NCI-H1930 (cell line): ENCODE measurements at regions not wholly inside any gene's neighbourhood (a gene's known extent, or its start where the extent isn't known, plus 50 kb on each side); places are given as distances from the start of the nearest gene placed in this dataset.
"Not testable (repeated sequence)": the region's sequence is repeated elsewhere in the genome, so short reads cannot be mapped to it uniquely, and the experiment has no call there.

ENCODE experiments used
- DNase-seq, 2 experiments: peaks; one replicate each; lab custom pipeline; 2025; lab: John Stamatoyannopoulos, UW

DNA sequence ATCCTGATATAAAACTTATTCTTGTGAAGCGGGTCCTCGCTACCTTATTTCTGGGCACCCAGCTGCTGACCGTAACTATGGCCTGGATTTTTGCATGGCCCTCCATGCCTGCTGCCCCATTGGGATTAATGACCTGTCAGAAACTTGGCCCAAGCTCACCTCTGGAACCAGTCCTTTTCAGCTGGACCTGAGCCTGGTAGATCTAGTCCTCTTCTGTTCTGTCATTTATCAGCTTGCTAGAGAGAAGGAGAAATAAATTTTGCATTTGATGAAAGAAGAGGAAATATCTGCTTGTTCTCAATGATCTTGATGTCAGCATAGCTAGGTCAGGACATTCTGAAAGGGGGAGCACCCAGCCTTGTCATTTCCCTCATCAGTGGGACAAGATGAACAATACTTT is 387.8 kb upstream of the LARGE1 start:
- DNase-seq: no peak

DNA sequence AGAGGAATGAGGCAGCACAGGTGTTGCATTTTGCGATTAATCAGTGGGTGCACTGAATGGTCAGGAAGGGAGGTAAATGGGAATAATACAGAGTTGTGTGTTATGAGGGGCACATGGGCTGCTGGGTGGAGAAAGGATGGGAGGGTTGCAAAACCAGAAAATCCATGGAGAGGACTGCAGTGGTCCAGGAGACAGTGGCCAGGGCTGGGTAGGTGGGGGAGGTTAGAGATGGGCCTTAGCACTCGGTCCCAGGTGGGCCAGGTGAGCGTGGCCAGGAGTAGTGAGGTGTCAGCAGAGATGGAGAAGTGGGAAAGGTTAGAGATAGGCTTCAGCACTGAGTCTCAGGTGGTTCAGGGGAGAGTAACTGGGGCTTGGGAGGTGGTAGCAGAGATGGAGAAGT is 399.1 kb upstream of the LARGE1 start:
- DNase-seq: no peak

DNA sequence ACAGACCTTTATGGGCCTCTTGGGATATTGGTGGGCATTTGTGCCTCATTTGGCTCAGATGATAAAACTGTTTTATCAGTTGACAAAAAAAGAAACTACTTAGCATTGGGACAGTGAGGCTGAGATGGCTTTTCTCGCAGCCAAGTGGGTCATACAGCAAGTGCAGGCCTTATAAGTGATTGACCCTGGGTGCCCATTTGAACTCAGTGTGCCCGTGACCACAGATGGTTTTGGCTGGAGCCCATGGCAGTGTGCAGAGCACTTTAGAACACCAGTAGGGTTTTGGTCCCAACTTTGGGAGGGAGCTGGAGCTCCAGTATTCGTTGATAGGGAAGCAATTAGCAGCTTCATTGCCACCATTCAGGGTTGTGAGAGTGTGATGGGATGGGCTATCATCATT is 404.5 kb upstream of the LARGE1 start:
- DNase-seq: no peak

- DNase-seq: no peak
These were observed 406.6 kb upstream of the LARGE1 start for GRCh38 chr22:34326901-34327300.

- DNase-seq: no peak
These were observed 410.2 kb upstream of the LARGE1 start for GRCh38 chr22:34330432-34330831.

- no peak for DNase-seq
These were observed 413.0 kb upstream of the LARGE1 start for GRCh38 chr22:34333285-34333684.

DNA sequence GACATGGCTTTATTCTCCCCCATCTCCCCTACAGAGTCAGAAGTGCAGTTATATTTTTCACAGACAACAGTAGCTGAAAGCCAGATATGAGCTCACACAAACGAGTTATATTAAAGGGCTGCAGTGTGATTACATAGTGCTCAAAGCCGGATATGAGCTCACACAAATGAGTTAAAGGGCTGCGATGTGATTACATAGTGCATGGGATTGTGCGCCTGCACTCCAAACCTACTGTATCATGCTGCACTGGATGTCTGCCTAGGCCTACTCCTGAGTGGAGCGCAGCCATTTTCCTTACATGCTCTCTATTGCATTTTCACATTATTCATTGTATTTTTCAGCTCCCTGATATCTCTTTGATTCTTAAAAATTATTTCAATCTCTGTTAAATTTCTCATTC is 414.6 kb upstream of the LARGE1 start:
- DNase-seq: no peak

GRCh38 chr22:34344702-34345101 is 424.4 kb upstream of the LARGE1 start:
- DNase-seq: no peak

GRCh38 chr22:34354071-34354817 is 434.0 kb upstream of the LARGE1 start:
- no peak for DNase-seq

DNA sequence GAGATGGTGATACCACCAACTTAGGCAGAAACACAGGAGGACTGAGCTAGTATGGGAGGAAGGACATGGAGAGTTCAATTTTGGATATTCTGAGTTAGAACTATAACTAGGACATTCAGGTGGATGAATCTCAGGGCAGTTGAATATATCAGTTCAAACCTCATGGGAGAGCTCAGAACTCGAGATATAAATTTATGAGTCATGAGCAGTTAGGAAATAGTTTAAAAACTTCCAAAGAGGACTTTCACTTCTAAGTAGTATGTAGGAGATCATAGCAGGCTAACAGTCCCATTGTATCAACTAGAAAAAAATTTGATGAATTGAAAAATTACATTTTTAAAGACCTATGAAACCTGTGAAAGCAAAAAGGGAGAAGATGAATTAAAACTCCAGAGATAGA is 436.2 kb upstream of the LARGE1 start:
- DNase-seq: no peak

DNA sequence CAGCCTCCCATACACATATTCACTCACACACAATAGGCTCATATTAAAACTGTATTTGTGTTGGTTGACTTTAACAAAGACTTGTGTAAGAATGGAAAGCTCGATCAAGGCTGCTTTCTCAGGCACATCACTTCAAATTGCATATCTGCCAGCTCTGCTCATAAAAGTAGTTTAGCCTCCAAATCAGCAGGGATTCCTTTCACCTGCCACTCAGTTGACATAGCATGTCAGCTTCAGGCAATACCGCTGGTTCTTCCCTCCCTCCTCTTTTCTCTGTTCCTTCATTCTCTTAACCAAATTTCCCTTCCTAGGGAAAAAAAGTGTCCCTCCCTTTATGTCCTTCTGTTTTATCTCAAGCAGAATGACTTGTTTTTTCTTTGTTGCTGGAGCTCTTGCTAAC is 450.4 kb upstream of the LARGE1 start:
- DNase-seq: no peak

GRCh38 chr22:34379825-34380224 is 459.5 kb upstream of the LARGE1 start:
- no peak for DNase-seq

DNA sequence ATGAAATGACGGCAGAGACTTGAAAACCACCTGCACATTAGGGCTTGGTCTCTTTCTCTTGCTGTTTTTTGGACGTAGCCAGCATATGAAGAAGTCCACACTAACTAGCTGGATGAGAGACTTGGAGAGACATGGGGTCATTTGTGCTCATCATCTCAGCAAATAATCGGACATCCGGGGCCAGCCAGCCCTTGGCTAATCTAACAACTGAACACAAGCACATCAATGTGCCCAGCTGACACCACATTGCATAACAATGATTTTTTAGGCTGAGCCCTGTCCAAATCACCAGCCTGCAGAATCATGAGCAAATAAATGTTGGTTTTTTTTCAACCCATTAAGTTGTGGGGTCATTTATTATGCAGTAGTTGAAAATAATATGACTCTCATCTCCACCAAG is 460.3 kb upstream of the LARGE1 start:
- no peak for DNase-seq

DNA sequence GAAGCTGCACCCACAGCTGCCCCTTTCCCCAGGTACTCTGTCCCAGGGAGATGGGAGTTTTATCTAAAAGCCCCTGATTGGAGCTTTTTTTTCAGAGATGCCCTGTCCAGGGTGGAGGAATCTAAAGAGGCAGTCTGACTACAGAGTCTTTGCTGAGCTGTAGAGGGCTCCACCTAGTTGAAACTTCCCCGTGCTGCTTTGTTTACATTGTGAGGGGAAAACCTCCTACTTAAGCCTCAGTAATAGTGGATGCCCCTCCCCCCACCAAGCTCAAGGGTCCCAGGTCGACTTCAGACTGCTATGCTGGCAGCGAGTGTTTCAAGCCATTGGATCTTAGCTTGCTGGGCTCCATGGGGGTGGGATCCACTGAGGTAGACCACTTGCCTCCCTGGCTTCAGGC is 470.1 kb upstream of the LARGE1 start:
- DNase-seq: no peak

DNA sequence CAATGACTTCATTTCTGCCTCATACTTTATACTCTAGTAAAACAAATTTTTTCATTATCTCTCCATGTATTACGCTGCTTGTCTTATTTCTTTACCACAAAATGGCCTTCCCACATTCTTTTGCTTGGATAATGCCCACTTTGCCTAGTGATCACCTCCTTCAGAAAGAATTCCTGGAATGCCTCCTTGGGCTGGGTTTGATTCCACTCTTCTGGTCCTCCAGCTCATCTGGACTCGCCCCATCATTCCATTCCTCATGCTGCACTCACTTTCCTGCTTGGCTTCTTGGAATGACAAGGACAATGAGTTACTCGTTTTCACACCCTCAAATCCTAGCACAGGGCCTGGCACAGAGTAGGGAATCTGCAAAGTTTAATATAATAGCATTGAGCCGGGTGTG is 475.1 kb upstream of the LARGE1 start:
- DNase-seq: no peak

- no peak for DNase-seq
These were observed 483.4 kb upstream of the LARGE1 start for GRCh38 chr22:34403667-34404066.

DNA sequence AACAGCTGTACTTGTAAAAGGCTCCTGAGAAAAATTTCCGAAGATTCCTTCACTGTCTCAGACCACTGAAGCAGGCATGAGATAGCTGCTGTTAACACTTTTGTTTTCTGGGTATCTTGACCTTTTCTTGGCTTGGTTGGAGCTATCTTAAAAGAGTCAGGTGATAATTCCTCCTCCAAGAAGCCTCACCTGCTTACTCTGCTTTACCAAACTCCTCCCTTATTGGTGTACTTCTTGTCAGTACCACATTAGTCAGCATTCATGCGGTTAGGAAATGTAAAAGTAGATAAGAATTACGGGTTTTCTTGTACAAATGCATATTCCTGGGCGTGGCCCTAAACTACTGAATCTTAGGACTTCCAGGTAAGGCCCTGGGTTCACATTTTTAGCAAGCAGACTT is 489.8 kb upstream of the LARGE1 start:
- no peak for DNase-seq

DNA sequence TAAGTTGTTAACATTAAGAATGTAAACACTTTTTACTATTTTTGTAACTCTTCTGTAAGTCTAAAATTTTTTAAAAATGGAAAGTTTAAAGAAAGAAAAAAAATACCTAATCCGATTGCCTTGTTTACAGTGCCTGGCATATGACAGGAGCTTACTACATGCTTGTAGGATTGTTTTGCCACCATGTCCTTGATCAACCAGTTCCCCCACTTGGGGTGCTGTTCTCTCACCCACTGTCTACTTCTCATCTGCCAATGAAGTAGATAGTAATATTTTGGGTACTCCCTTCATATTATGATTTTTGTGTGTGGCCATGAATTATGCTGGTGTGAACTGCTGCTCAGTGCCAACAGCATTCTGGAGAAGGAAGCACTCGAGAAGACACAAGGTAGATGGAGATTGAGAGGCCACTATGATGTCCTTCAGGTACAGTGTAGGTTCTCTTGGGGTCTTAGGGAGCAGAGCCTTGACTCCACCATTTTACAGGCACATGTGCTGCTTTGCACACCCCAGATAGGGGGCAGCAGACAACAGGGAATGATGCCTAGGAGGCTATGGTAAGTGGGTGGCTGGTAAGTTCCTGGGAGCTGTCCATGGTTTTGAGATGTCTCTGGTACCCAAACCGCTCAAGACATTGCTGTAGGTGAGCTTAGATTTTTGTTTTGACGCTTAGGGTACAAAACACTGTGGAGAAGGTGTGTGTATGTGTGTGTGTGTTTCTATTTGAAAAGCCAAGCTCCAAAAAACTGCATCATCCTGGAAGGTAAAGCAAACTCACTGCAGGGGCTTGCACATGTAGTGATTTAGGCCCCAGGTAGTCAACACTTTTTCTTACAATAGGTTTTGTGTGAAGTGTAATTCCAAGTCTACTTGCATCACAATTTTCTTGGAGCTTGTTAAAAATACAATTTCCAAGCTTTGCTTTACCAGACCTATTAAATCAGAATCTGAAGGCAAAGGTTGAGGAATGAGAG is 494.5 kb upstream of the LARGE1 start:
- peak; percentile 61 for DNase-seq

DNA sequence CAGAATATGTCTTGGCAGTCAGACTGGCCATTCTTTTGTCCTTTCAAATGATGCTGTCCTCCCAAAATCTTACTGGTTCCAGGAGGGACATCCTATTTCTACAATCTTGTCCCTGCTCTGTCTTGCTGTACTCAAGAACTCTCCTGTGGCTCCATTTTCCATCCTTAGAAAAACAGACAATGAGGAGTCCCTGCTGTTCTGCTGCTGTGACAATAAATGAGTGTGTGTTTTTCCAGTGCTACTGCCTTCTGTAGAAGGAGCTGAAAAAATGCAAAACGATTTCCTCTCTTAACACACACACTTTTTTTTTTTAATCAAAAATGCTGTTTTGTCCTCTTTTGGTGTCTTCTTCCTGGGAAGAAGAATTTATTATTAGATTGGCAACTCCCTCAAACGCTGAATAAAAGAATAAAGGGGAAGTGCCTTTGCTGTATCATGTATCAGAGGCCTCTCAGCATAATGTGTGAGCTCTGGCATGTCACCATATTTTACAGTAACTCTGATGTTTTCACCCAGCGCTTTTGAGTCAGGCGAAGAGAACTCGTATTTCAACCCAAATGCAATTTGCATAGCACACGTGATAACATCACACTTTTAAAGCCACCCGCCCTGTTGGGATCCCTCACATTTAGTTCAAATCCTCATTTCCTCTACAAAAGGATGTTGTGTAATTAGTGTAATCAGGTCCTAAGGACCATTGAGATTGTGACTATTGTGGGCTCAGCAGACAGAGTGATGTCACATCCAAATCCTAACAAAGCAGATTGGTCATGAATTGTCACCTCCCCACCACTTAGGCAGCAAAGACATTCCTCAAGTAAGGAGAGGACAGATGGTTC is 496.0 kb upstream of the LARGE1 start:
- no peak for DNase-seq

DNA sequence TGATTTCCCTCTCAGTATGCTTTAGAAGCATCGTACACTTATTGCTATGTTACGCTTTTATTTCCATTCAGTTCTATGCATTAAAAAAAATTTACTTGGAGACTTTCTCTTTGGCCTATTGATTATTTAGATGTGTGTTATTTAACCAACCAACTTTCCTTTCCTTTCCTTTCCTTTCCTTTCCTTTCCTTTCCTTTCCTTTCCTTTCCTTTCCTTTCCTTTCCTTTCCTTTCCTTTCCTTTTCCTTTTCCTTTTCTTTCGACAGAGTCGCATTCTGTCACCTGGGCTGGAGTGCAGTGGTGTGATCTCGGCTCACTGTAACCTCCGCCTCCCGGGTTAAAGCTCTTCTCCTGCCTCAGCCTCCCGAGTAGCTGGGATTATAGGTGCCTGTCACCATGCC is 502.7 kb upstream of the LARGE1 start:
- not testable (repeated sequence) for DNase-seq

DNA sequence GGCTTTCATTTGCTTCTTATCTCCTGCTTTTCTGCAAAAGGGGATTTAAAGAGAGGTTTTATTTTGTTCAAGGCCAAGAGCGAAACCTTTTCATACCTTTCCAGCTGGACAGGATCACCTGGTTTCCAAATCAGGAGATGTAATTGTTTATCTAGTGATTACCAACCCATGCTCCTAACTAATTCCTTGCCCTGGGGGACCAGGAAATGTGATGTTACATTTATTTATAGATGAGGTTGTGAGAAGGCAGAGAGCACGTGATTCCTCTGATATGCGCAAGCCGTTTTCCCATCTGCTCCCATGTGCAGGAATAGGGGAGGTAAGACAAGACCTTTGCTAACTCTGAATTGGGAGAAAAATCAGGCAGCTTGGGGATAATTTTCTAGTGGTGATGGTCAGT is 507.2 kb upstream of the LARGE1 start:
- no peak for DNase-seq

- DNase-seq: no peak
These were observed 507.6 kb upstream of the LARGE1 start for GRCh38 chr22:34427841-34428240.
